BE2C (cell line): ENCODE measurements at regions not wholly inside any gene's neighbourhood (a gene's known extent, or its start where the extent isn't known, plus 50 kb on each side); places are given as distances from the start of the nearest gene placed in this dataset.

ENCODE experiments used
- DNase-seq: peaks from one replicate; pipeline ENCODE4 v3.0.0-alpha.2; 2020
- H3K27me3 ChIP-seq: fragments of 250-450 bp; sonication (Bioruptor Pico); 2 replicates; pipeline ENCODE4 v1.5.1; 2020; ENCODE audit warnings: mild to moderate bottlenecking
- H3K36me3 ChIP-seq: fragments of 250-450 bp; sonication (Bioruptor Pico); 2 replicates; pipeline ENCODE4 v1.5.1; 2020; ENCODE audit warnings: mild to moderate bottlenecking
- H3K4me1 ChIP-seq: fragments of 250-450 bp; sonication (Bioruptor Pico); 2 replicates; pipeline ENCODE4 v1.5.1; 2020
- H3K4me3 ChIP-seq: 2 replicates; pipeline ENCODE4 v1.5.1; 2011; ENCODE audit warnings: low read depth, low read length
- H3K9me3 ChIP-seq: fragments of 250-450 bp; sonication (Bioruptor Pico); 2 replicates; pipeline ENCODE4 v1.5.1; 2020
- CTCF ChIP-seq: IDR thresholded peaks from 2 replicates; pipeline ENCODE4 v1.5.1; 2012; ENCODE audit warnings: mild to moderate bottlenecking, low read depth, low read length

GRCh38 chr10:124318076-124318475 is 100.6 kb downstream of the OAT start:
- no peaks in the 10 kb centered on the region for H3K4me1 ChIP-seq
- no peak for DNase-seq
- no peaks in the 10 kb centered on the region for H3K27me3 ChIP-seq
- no peaks in the 10 kb centered on the region for H3K9me3 ChIP-seq
- no peak overlapping the region for H3K4me3 ChIP-seq
- no peak for TF ChIP-seq CTCF
- no peaks in the 10 kb centered on the region for H3K36me3 ChIP-seq

GRCh38 chr10:124316326-124316725 is 102.4 kb downstream of the OAT start:
- no peak overlapping the region for H3K4me3 ChIP-seq
- no peaks in the 10 kb centered on the region for H3K4me1 ChIP-seq
- no peaks in the 10 kb centered on the region for H3K27me3 ChIP-seq
- DNase-seq: no peak
- TF ChIP-seq CTCF: no peak
- H3K9me3 ChIP-seq: no peaks in the 10 kb centered on the region
- H3K36me3 ChIP-seq: no peaks in the 10 kb centered on the region

GRCh38 chr10:124315591-124316270 is 103.0 kb downstream of the OAT start:
- no peaks in the 10 kb centered on the region for H3K27me3 ChIP-seq

GRCh38 chr10:124313374-124313773 is 105.3 kb downstream of the OAT start:
- TF ChIP-seq CTCF: no peak
- Histone ChIP-seq H3K4me1 (no peaks in the 10 kb centered on the region), H3K36me3 (no peaks in the 10 kb centered on the region), H3K4me3 (no peak overlapping the region), H3K9me3 (no peaks in the 10 kb centered on the region), H3K27me3 (no peaks in the 10 kb centered on the region)
- no peak for DNase-seq

More at GRCh38 chr10:124315591-124316270, 103.0 kb downstream of the OAT start:
- no peak for TF ChIP-seq CTCF
- Histone ChIP-seq H3K36me3 (no peaks in the 10 kb centered on the region), H3K9me3 (no peaks in the 10 kb centered on the region), H3K4me3 (no peak overlapping the region), H3K4me1 (no peaks in the 10 kb centered on the region)
- DNase-seq: no peak

- Histone ChIP-seq H3K27me3 (no peaks in the 10 kb centered on the region), H3K9me3 (no peaks in the 10 kb centered on the region), H3K4me1 (no peaks in the 10 kb centered on the region), H3K4me3 (no peak overlapping the region), H3K36me3 (no peaks in the 10 kb centered on the region)
- no peak for DNase-seq
- TF ChIP-seq CTCF: no peak
Measured at GRCh38 chr10:124308811-124309210, 109.9 kb downstream of the OAT start.

- no peak overlapping the region for H3K4me3 ChIP-seq
- no peaks in the 10 kb centered on the region for H3K27me3 ChIP-seq
- no peak for TF ChIP-seq CTCF
- DNase-seq: no peak
- H3K9me3 ChIP-seq: no peaks in the 10 kb centered on the region
- no peaks in the 10 kb centered on the region for H3K36me3 ChIP-seq
- no peaks in the 10 kb centered on the region for H3K4me1 ChIP-seq
Measured at GRCh38 chr10:124308056-124308645, 110.6 kb downstream of the OAT start.
